PC-9 (cell line): ENCODE measurements at regions not wholly inside any gene's neighbourhood (a gene's known extent, or its start where the extent isn't known, plus 50 kb on each side); places are given as distances from the start of the nearest gene placed in this dataset.

Experiments used
- CTCF ChIP-seq: fragments of 200-600 bp; sonication (generic); conservative IDR thresholded peaks from 2 replicates; pipeline ENCODE4 v1.6.1; 2017; ENCODE audit warnings: mixed run types, antibody characterized with exemption, mild to moderate bottlenecking, moderate library complexity
- EZH2 ChIP-seq: fragments of 200-600 bp; sonication (generic); IDR thresholded peaks from 2 replicates; pipeline ENCODE4 v1.8.0; 2017; ENCODE audit warnings: antibody characterized with exemption, low read depth

- TF ChIP-seq CTCF (no peak), EZH2 (no peak)
Observed at GRCh38 chr5:126189231-126189630, 234.0 kb upstream of the GRAMD2B start.
